Subcutaneous abdominal adipose tissue (tissue), 5 donors: ENCODE measurements at regions not wholly inside any gene's neighbourhood (a gene's known extent, or its start where the extent isn't known, plus 50 kb on each side); places are given as distances from the start of the nearest gene placed in this dataset.

Experiments
- H3K27ac ChIP-seq: one replicate; pipeline ENCODE4 v1.7.0; 2013; ENCODE audit warnings: low read depth, mild to moderate bottlenecking, inconsistent platforms, low read length, moderate library complexity
- H3K27me3 ChIP-seq, 5 donors: one replicate each; pipeline ENCODE4 v1.7.0; 2013; ENCODE audit warnings: low read length in 5 of 5, inconsistent platforms in 1 of 5; ENCODE audit not compliant: control insufficient read depth in 5 of 5, insufficient read depth in 4 of 5
- H3K36me3 ChIP-seq, 5 donors: one replicate each; pipeline ENCODE4 v1.7.0; 2013; ENCODE audit warnings: low read length in 5 of 5; ENCODE audit not compliant: control insufficient read depth in 5 of 5, insufficient read depth in 5 of 5
- H3K4me1 ChIP-seq, 5 donors: one replicate each; pipeline ENCODE4 v1.7.0; 2013; ENCODE audit warnings: low read length in 5 of 5, mild to moderate bottlenecking in 3 of 5, moderate library complexity in 1 of 5; ENCODE audit not compliant: control insufficient read depth in 5 of 5, insufficient read depth in 5 of 5
- H3K4me3 ChIP-seq, 5 donors: one replicate each; pipeline ENCODE4 v1.7.0; 2013; ENCODE audit warnings: low read length in 5 of 5, low read depth in 1 of 5
- H3K9ac ChIP-seq, 5 donors: one replicate each; pipeline ENCODE4 v1.7.0; 2013; ENCODE audit warnings: low read length in 5 of 5, mild to moderate bottlenecking in 4 of 5, moderate library complexity in 3 of 5
- H3K9me3 ChIP-seq, 5 donors: one replicate each; pipeline ENCODE4 v1.7.0; 2013; ENCODE audit warnings: low read length in 5 of 5; ENCODE audit not compliant: control insufficient read depth in 5 of 5
- donor health status: healthy.
- donor health status: healthy.
- donor health status: healthy.
- donor health status: healthy.
- donor health status: healthy.

DNA sequence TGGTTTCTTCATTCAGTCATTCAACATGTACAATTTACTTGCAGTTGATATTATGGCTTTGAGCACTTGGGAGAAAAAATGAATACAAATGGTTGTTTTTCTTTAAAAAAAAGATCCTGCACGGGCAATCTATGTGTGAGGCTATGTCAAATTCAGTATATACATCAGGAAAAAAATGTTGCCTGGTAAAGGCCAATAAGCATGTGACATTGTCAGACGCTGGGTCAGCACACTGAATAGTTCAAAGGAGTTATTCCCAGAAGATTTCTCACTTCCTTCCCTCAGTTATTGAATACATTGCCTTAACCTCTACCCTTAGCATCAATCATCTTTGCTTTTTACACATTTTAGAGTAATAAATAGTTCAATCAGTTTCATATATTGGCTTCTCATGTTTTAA is 319.2 kb downstream of the NUAK1 start:
- Histone ChIP-seq H3K4me3 (no peak overlapping the region), H3K27ac (no peak overlapping the region)

DNA sequence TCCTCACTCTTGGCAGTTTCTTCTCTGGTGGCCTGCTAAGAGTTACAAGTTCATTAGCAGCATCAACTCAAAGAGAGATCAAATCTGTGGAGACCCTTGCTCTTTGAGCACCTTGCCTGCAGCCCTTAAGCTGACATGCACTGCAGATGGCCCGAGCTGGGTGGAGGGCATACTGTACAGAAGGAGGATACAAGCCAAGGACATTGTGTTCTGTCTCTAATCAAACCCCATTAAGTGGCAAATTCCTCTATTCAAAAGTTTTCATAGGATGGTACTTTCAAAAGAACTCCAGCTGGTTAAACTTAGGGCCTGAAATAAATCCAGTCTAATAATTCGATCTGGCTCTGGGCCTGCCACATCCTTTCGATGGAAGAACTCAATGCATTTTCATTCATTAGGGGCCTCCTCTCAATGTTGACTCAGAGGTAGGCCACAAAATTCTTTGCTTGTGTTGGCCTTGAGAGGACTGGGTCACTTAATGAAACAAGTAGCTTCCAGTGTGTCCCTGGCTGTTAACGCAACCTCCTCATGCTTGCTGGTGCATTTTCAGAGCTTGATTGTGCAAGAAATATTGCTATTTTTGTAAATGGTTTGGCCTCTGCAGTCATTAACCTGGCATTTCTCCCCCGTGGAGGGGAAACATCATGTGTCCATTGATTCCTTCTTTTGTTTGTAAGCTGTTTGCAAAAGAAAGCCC is 318.2 kb downstream of the NUAK1 start:
- Histone ChIP-seq H3K9me3 (no peaks in the 10 kb centered on the region), H3K27me3 (no peaks in the 10 kb centered on the region), H3K4me3 (no peak overlapping the region), H3K4me1 (peaks cover 0 to 27% (median 25%) of the 10 kb centered on the region in 5 donors), H3K36me3 (no peaks in the 10 kb centered on the region), H3K27ac (peak overlapping the region; percentile 25), H3K9ac (no peak overlapping the region)

More for the DNA sequence above, 319.2 kb downstream of the NUAK1 start:
- peaks cover 0 to 27% (median 25%) of the 10 kb centered on the region in 5 donors for H3K4me1 ChIP-seq
- no peaks in the 10 kb centered on the region for H3K36me3 ChIP-seq
- no peak overlapping the region for H3K9ac ChIP-seq
- no peaks in the 10 kb centered on the region for H3K27me3 ChIP-seq
- H3K9me3 ChIP-seq, result no peaks in the 10 kb centered on the region

DNA sequence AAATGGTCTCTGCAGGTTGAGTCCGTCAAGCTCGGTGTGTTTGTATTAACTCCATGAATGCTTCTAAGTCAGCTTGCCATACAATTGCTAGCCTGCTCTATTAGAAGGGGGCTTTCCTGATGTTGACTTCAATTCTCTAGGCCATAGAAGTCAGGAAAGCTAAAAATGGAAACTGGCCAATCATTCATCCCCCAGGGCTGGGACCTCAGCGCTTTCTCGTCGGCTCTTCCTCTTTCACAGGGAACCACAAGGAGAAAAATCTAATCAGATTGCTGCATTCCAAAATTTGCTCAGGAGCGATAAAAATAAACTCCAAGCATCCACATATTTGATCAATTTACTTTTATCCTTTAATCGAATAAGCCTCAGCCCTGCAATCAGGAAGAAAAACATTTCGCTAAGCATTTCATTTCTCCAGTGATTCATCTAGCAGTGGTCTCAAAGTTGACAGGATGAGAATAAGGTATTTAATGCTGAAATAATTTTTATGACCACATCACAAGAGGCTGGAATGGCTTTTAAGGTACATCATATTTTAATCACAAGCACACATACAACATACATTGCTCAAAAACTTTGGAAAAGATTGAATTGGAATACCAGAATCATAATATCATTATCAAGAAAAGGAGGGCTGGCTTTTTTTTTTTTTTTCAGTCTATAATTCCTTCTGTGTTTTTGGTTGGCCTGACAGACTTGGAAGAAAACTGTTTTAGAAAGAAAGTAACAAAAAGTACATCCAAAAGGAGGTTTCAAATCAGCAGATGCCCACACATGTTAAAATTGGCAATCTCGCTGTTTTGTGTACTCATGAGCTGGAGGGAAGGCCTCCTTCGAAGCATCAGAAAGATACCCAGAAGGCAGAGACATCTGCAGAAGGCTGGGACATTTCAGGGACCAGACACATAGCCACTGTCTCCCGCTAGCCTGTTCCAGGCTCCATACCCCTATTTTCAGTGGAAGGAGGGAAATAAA is 316.3 kb downstream of the NUAK1 start:
- H3K9me3 ChIP-seq, result no peaks in the 10 kb centered on the region
- H3K27ac ChIP-seq, result no peak overlapping the region
- H3K27me3 ChIP-seq, result no peaks in the 10 kb centered on the region
- no peak overlapping the region for H3K4me3 ChIP-seq
- H3K4me1 ChIP-seq, result peaks cover 0 to 27% (median 25%) of the 10 kb centered on the region in 5 donors
- no peak overlapping the region for H3K9ac ChIP-seq
- H3K36me3 ChIP-seq, result no peaks in the 10 kb centered on the region

DNA sequence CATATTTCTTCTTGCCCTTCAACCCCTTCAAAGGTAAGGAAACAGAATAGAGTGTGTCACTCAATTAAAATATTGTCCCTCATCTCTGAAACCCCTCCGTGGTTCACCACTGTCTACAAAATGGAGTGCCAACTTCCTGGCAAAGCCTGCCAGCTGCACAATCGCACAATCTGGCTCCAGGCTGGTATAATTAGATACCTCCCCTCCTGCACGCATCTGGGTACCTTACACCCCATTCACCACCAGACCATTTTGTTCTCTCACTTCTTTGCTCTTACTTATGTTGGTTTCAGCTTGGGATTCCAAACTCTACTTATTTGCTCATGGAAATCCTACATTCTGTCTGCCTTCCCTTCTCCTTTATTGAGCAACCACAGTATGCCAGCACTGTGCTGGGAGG is 314.9 kb downstream of the NUAK1 start:
- no peaks in the 10 kb centered on the region for H3K36me3 ChIP-seq
- no peak overlapping the region for H3K4me3 ChIP-seq
- no peaks in the 10 kb centered on the region for H3K9me3 ChIP-seq
- peaks cover 0 to 27% (median 25%) of the 10 kb centered on the region in 5 donors for H3K4me1 ChIP-seq
- H3K27ac ChIP-seq, result no peak overlapping the region
- H3K9ac ChIP-seq, result no peak overlapping the region
- no peaks in the 10 kb centered on the region for H3K27me3 ChIP-seq

DNA sequence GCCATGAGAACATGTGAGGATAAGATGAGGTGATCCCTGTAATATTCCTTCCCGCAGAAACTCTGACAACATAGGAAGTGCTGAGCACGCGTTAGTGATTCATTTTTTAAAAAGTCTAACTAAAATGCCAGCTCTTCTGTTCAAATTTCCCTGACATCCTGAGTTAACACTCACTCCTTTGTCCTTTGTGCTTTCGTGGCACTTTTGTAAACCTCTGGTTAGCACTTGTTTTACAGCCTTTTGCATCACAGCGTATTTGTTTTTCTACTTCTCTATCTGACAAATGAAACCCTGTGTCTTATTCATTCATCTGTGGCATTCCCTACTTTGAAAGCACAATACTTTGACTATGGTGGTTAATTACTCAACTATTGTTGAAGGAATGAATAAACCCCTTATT is 313.6 kb downstream of the NUAK1 start:
- H3K27ac ChIP-seq, result no peak overlapping the region
- H3K9me3 ChIP-seq, result no peaks in the 10 kb centered on the region
- H3K36me3 ChIP-seq, result no peaks in the 10 kb centered on the region
- H3K9ac ChIP-seq, result no peak overlapping the region
- H3K27me3 ChIP-seq, result no peaks in the 10 kb centered on the region
- no peak overlapping the region for H3K4me3 ChIP-seq
- peaks cover 0 to 26% (median 19%) of the 10 kb centered on the region in 5 donors for H3K4me1 ChIP-seq

DNA sequence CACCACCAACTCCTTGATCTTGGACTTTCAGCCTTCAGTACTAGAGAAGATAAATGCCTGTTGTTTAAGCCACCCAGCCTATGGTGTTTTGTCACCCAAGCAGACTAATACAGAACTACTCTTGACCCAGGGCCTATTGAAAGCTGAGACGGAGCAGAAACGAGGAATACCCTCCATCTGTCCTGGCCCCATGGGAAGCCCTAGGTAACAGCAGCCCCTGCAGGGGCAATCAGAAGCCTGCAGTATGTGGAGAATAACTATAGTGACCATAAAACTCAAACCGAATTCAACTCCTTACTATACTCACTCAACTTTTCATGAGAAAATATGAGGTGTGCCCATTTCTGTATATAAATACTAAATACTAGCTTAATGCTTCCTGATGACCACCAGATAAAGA is 307.4 kb downstream of the NUAK1 start:
- H3K27ac ChIP-seq, result no peak overlapping the region

DNA sequence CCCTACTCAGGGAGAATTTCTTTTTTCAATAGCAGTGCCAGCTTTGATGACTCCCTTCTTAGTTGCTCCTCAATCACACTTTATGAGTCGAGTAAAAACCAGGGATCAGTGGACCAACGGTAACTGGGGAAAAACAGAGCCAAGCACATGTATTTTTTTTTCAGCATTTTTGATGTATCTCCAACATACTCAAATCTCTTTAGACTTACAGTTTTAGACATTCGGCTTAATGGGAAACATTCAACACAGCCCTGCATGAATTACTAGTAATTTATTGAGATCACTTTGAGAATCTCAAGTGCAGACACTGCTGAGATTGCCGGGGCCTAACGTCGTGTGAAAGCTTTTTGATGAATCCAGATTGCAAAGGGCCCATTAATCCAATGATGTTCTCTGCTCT is 306.7 kb downstream of the NUAK1 start:
- no peaks in the 10 kb centered on the region for H3K36me3 ChIP-seq
- no peak overlapping the region for H3K9ac ChIP-seq
- no peaks in the 10 kb centered on the region for H3K27me3 ChIP-seq
- H3K27ac ChIP-seq, result no peak overlapping the region
- no peaks in the 10 kb centered on the region for H3K4me1 ChIP-seq
- H3K9me3 ChIP-seq, result no peaks in the 10 kb centered on the region
- no peak overlapping the region for H3K4me3 ChIP-seq

More for the DNA sequence above, 307.4 kb downstream of the NUAK1 start:
- Histone ChIP-seq H3K27me3 (no peaks in the 10 kb centered on the region), H3K4me3 (no peak overlapping the region), H3K36me3 (no peaks in the 10 kb centered on the region), H3K4me1 (no peaks in the 10 kb centered on the region), H3K9ac (no peak overlapping the region), H3K9me3 (no peaks in the 10 kb centered on the region)

DNA sequence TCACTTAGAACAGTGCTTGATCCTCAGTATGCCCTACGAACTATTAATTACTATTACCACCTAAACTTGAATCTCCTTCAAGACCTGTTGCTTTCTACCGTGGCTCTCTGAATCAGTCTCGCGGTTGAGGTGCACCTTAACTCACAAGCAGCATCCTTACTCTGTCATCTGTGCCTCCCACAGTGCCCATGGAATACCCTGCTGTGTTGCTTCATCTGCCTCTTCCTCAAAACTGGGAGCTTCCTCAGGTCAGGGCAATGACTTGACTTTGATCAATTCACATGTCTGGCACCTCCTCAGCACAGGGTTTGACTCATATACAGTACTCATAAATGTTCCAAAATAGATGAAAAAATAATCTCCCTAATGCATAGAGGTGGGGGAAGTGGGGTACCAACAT is 305.9 kb downstream of the NUAK1 start:
- H3K27me3 ChIP-seq, result no peaks in the 10 kb centered on the region
- H3K9ac ChIP-seq, result no peak overlapping the region
- no peak overlapping the region for H3K4me3 ChIP-seq
- no peak overlapping the region for H3K27ac ChIP-seq
- H3K9me3 ChIP-seq, result no peaks in the 10 kb centered on the region
- no peaks in the 10 kb centered on the region for H3K4me1 ChIP-seq
- H3K36me3 ChIP-seq, result no peaks in the 10 kb centered on the region

DNA sequence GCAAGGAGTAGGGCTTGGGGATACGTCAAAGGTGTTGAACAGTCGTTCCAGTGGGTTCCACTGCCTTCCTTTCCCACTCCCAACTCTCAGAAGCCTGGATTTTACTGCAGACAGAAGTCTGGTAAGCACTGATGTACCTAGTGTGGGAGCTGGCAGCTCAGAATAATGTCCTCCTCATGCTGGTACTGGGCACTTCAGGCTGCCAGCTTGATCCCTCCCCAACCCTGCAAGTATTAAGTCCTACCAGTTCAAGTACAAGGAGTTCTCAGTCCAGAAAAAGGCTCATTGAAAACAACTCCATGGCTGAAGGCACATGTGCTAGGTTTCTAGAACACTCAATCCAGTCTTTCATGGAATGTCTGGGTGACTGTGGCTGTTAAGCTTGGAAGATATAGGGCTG is 304.3 kb downstream of the NUAK1 start:
- Histone ChIP-seq H3K4me3 (no peak overlapping the region), H3K9me3 (no peaks in the 10 kb centered on the region), H3K4me1 (no peaks in the 10 kb centered on the region), H3K27ac (no peak overlapping the region), H3K9ac (no peak overlapping the region), H3K36me3 (no peaks in the 10 kb centered on the region), H3K27me3 (no peaks in the 10 kb centered on the region)

DNA sequence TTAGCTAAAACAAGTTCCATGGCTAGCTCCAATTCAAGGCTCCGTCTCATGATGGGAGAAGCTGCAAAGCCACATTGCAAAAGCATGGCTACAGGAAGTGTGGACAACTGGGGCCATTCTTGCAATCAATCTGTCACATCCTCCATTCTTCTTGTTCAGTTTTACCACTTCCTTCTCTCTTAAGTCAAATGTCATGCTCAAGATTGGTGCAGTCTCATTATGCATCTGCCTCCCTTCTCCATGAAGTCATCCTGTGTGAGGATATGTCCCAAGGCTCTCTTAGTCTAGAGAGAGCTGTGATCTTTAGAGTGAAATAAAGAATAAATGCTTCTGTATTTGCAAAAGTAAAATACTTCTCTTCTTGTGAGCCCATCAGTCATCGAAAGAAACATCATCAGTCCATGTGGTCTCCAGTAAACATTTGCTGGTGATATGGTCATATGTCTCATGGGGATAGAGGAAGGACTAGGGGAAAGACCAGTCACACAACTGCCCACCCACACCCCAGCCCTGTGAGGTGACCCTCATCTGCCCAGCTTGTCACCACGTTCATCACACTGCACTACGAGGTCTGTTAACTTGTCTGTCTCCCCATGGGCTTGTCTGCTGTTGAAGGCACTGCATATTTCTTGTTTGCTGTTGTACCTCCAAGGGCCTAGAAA is 303.0 kb downstream of the NUAK1 start:
- H3K4me3 ChIP-seq, result no peak overlapping the region
- no peak overlapping the region for H3K27ac ChIP-seq
- no peak overlapping the region for H3K9ac ChIP-seq
- H3K9me3 ChIP-seq, result no peaks in the 10 kb centered on the region
- no peaks in the 10 kb centered on the region for H3K27me3 ChIP-seq
- H3K36me3 ChIP-seq, result no peaks in the 10 kb centered on the region
- H3K4me1 ChIP-seq, result no peaks in the 10 kb centered on the region
